Activated effector memory CD4-positive, alpha-beta T cell treated with Interleukin-2 at 50 U/mL for 16 hours (primary cell): ENCODE measurements at regions not wholly inside any gene's neighbourhood (a gene's known extent, or its start where the extent isn't known, plus 50 kb on each side); places are given as distances from the start of the nearest gene placed in this dataset.

ENCODE experiments used
- DNase-seq: peaks from one replicate; pipeline ENCODE4 v3.0.0-alpha.2; 2020

- no peak for DNase-seq
These were observed 90.5 kb upstream of the PLXNA4 start for GRCh38 chr7:132666774-132667172.

DNA sequence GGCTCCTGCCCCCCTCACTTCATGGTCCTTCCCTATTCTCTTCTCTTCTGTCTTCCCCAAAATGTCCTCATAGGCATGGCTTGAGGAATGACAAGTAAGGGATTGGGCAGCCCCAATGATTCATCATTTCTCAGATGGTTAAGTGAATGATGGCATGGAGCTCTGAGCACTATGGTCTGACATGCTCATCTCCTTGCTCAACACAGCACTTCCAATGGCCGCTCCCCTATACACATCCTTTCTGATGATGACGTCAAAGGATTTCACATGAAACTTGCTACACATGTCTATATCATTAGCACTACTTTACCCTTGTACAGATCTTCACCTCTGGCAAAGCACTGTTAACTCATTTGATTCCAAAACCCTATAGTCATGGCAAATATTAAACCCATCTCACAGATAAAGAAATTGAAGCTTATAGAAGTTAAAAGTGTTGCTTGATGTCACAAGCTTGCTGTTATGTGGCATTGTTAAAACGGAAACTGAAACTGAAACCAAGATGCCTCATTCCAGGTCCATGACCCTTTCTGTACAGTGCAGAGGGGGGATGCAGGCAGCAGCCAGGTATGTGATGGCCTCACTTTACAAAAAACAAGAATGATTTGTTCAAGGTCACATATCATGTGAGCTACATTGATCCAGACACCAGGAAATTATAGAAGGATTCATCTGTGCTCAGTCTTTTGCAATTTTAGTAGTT, 90.0 kb upstream of the PLXNA4 start:
- no peak for DNase-seq

DNA sequence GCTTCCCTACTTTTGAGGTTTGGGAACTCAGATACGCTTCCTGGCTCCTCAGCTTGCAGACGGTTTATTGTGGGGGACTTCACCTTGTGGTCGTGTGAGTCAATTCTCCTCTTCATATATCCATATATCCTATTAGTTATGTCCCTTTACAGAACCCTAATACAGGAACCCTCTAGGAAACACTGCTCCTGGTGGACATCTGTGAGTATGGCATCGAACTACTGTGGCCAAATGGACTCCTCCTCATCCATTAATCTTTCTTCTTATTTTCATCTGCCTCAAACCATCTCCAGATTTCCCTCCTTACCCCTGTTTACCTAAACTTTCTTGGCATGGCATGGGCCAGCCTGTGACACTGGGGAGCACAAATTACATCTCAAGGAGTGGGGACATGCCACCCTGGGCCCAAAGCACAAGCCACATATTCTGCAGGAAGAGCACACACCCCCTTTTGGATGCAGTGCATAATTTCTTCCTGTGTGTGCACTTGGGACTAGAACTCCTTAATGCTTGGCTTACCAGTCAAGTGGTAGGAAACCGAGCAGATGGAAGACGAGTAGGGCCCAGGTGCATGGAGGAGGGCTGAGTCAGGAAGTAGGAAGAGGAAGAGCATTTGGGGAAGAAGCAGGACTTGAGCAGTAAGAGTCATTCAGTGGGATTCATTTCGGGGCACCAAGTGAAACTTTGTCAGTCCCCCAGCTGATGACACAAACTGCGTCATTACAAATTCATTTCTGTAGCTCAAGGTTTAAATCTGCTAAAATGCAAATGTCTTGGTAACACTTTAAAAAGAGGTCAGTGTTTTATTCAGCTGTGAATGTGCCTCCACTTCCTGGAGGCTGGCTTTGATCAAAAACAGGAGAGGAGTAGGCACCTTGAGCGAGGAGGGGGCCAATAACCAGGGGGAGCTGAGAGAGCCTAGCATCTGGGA, 80.8 kb upstream of the PLXNA4 start:
- DNase-seq, result no peak

GRCh38 chr7:132656341-132656740, 80.1 kb upstream of the PLXNA4 start:
- no peak for DNase-seq

- peak; percentile 25 for DNase-seq
These were observed 79.0 kb upstream of the PLXNA4 start for GRCh38 chr7:132655131-132655727.

DNA sequence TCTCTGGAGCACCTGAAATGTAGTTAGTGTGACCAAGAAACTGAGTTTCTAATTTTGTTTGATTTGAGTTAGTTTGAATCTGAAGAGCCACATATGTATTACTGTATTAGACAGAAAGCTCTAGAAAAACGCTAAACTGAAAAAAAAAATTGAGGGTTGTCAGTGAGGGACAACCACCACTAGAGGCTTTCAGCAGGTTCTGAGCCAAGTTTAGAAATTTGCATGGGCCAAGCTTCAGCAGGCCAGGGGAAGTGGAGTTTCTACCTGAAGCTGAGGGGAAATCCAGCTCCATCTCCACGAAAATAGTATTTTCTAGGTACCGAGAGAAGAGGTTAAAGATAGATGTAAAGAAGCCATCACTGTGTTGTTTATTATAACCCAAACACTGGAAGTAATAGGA, 77.9 kb upstream of the PLXNA4 start:
- no peak for DNase-seq

DNA sequence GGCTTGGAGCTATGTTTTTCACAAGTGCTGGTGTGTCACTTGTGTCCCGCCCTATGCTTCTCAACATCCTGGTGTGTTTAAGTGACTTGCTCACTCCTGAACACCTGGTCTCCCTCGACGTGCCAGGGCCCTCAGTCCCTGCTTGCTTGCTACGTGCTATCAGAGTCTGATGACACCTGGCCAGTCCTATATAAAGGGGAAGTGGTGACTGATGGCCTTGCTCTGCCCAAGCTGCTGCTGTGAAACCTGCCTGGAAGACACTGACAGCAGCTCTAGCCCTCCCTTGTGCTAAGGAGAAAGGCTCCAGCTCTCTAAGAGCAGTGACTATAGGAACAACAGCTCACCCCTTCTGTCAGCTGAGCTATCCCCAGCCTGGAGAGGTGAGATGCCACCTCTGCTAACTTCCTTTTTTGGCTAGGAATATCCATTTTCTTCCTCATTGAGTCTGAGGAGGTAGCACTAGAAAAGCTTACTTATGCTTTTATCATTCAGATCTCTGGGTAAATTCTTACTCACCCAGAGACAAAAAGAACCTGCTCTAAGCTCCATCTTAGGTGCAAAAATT, 77.2 kb upstream of the PLXNA4 start:
- DNase-seq, result no peak

DNA sequence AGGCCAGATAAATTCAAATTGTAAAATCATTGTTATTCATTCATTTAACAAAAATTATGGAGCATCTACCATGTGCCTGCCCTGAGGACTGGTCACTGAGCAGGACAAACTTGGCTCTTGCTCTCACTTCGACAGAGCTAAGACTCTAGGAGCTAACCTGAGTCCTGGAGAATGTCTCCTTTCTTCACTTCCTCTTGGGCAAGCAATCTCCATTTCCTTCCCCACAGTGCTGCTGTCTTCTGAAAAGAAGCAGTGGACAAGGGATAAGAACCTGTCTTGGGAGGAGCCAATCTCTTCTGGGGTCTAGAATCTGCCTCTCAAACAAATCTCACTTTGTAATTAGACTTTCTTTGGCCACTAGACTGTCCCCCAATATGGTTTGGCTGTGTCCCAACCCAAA, 76.2 kb upstream of the PLXNA4 start:
- no peak for DNase-seq

DNA sequence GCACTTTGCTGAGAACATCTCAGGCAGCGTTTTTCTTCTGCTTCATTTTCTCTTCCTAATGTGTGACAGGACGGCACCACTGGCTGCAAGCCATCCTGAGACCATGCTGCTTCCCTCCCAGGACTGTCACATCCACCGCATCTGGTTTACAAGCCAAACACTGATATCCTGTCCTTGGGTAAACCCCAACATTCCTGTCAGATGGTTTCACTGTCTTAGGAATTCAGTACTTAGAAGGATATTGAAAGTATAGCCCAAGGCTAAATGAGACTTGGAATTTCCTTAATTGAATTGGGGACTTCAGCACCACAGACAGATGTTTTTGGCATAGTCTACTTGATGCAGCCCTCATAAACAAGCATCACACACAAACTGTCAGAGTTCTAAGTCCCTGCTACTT, 74.2 kb upstream of the PLXNA4 start:
- DNase-seq, result no peak

GRCh38 chr7:132647311-132647710, 71.0 kb upstream of the PLXNA4 start:
- DNase-seq, result no peak

DNA sequence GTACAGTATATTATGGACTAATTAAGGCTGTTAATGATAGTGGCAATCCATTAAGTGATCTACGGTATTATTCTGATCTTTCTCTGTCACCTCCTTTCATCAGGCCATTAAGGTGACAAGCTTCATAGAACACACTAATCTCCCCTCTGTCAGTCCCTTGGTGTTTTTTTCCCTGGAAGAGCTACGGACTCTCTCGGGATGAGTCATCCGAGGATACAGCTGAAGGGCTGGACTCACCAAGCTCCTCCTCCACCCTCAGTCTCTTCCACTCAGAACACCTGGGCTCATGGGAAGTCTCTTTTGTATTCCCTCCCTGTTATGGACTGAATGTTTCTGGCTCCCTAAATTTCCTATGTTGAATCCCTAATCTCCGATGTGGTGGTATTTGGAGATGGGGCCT, 69.8 kb upstream of the PLXNA4 start:
- no peak for DNase-seq

DNA sequence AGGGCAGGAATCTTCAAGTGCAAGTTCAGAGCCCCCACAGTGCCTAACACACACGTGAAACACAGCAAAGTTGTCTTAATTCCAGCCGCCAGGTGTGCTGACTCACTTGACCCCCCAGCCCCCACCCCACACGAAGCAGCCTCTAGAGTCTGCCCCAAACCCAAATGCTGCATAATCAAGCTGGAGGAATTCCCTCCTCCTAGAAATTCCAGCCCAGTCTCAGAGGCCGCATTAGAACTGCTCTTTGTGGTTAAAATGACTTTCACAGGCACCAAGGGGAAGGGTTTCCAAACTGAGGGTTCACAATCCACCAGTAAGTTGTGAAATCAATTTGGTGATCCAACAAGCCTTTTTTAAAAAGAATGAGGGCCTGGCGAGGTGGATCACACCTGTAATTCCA, 67.0 kb upstream of the PLXNA4 start:
- no peak for DNase-seq

DNA sequence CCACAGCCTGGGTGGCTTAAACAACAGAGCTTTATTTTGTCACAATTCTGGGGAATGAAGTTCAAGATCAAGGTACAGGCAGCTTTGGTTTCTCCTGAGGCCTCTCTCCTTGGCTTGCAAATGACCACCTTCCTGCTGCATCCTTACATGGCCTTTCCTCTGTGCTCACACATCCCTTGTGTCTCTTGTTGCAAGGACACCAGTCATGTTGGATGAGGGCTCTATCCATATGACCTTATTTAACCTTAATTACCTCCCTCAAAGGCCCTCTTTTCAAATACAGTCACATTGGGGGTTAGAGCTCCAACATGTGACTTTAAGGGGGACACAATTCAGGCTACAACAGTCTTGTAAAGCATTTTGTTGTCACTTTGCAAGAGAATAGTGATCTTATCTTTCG, 65.0 kb upstream of the PLXNA4 start:
- no peak for DNase-seq

GRCh38 chr7:132639983-132640382, 63.7 kb upstream of the PLXNA4 start:
- DNase-seq, result no peak

GRCh38 chr7:132638000-132638399, 61.7 kb upstream of the PLXNA4 start:
- no peak for DNase-seq

GRCh38 chr7:132636581-132636980, 60.3 kb upstream of the PLXNA4 start:
- DNase-seq, result no peak

- no peak for DNase-seq
These were observed 58.9 kb upstream of the PLXNA4 start for GRCh38 chr7:132635127-132635526.

- DNase-seq, result no peak
These were observed 54.6 kb upstream of the PLXNA4 start for GRCh38 chr7:132630834-132631233.
